GM12873 (cell line): ENCODE measurements at regions not wholly inside any gene's neighbourhood (a gene's known extent, or its start where the extent isn't known, plus 50 kb on each side); places are given as distances from the start of the nearest gene placed in this dataset.

Experiments
- CTCF ChIP-seq: IDR thresholded peaks from 2 replicates; pipeline ENCODE4 v1.5.1; 2012; ENCODE audit warnings: low read depth, mild to moderate bottlenecking, moderate library complexity, low read length, control low read depth; ENCODE audit not compliant: insufficient read depth; ENCODE audit errors: missing control alignments

- no peak for TF ChIP-seq CTCF
Observed at GRCh38 chr3:66552846-66553245, 52.0 kb upstream of the LRIG1 start.

- no peak for TF ChIP-seq CTCF
Observed at GRCh38 chr3:66553441-66554113, 52.8 kb upstream of the LRIG1 start.

GRCh38 chr3:66554178-66554577 is 53.4 kb upstream of the LRIG1 start:
- TF ChIP-seq CTCF = no peak

GRCh38 chr3:66555214-66555844 is 54.5 kb upstream of the LRIG1 start:
- no peak for TF ChIP-seq CTCF

- no peak for TF ChIP-seq CTCF
Observed at GRCh38 chr3:66557170-66557569, 56.3 kb upstream of the LRIG1 start.

GRCh38 chr3:66561367-66561766 is 60.5 kb upstream of the LRIG1 start:
- no peak for TF ChIP-seq CTCF

- no peak for TF ChIP-seq CTCF
Observed at GRCh38 chr3:66565301-66565700, 64.5 kb upstream of the LRIG1 start.
